ENCODE measurements at regions not wholly inside any gene's neighbourhood (a gene's known extent, or its start where the extent isn't known, plus 50 kb on each side); places are given as distances from the start of the nearest gene placed in this dataset.

DNA sequence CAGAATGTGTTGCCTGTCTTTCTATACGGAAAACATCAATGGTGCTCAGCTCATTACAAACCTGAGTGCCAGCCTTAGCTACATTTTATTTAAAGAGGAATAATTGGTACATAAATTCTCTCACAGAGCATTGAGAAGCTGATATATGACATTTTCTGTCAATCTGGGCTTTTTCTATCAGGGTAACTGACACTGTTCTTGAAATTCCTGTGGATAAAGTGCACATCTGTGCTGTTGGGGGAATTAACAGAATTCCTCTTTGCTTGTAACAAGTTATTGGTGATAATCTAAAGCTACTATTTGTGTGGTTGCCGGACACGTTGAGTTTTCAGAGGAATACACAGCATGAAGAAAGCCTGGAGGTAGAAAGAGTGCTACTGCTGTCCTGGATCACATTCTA is 668.6 kb downstream of the SORCS1 start:
- no TSS peak for BruUV-seq (replicated peaks)
- H3K18ac ChIP-seq (ENCODE audit: low read depth, low read length), result no peak overlapping the region
- WGBS, 2 experiments (ENCODE audit: extremely low coverage in 2 of 2, insufficient read length in 1 of 2), result no CpG with 5 or more reads among the region's 3 CpGs
- no peak overlapping the region for H2AK9ac ChIP-seq (replicated peaks; ENCODE audit: low read depth, low read length, poor library complexity)
- DNase-seq (no peak), ATAC-seq (ENCODE audit: low read depth) (no peak)
- H2BK15ac ChIP-seq (ENCODE audit: low read depth, low read length), result no peak overlapping the region
- peaks cover 5% of the 10 kb centered on the region; the same call in 1 of the 2 replicates for H3K9me3 ChIP-seq (ENCODE audit: control insufficient read depth, insufficient read depth, low read length)
- intact Hi-C loops (cut with micrococcal nuclease), result no loop called here
- no peaks in the 10 kb centered on the region for H3K79me1 ChIP-seq (ENCODE audit: low read depth in 1 of 2, low read length in 2 of 2)
- H4K8ac ChIP-seq (ENCODE audit: low read depth in 2 of 2, low read length in 2 of 2), result no peak overlapping the region
- no peak overlapping the region for H3K4me3 ChIP-seq (ENCODE audit: insufficient read depth, low read depth, low read length)
- ChIA-PET POLR2A (ENCODE audit: unreplicated experiment) (no interaction called here), CTCF (no interaction called here)
- no peaks in the 10 kb centered on the region for H3K4me1 ChIP-seq (ENCODE audit: control insufficient read depth, insufficient read depth, low read length)
- H2BK20ac ChIP-seq (ENCODE audit: low read depth, low read length), result no peak overlapping the region
- no peak for TF ChIP-seq MAZ (IDR thresholded peaks at IDR 0.05; ENCODE audit: borderline replicate concordance, low read depth, low read length)
- TF ChIP-seq RCOR1 (IDR thresholded peaks at IDR 0.05; ENCODE audit: insufficient replicate concordance, low read length), result no peak
- TF ChIP-seq MAFK (IDR thresholded peaks at IDR 0.05; ENCODE audit: low read depth, low read length), result no peak
- TF ChIP-seq CHD1 (IDR thresholded peaks at IDR 0.05; ENCODE audit: low read depth, low read length), result no peak
- TF ChIP-seq, protein P1, sequence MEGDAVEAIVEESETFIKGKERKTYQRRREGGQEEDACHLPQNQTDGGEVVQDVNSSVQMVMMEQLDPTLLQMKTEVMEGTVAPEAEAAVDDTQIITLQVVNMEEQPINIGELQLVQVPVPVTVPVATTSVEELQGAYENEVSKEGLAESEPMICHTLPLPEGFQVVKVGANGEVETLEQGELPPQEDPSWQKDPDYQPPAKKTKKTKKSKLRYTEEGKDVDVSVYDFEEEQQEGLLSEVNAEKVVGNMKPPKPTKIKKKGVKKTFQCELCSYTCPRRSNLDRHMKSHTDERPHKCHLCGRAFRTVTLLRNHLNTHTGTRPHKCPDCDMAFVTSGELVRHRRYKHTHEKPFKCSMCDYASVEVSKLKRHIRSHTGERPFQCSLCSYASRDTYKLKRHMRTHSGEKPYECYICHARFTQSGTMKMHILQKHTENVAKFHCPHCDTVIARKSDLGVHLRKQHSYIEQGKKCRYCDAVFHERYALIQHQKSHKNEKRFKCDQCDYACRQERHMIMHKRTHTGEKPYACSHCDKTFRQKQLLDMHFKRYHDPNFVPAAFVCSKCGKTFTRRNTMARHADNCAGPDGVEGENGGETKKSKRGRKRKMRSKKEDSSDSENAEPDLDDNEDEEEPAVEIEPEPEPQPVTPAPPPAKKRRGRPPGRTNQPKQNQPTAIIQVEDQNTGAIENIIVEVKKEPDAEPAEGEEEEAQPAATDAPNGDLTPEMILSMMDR (conservative IDR thresholded peaks at IDR 0.05; ENCODE audit: low read depth, low read length), result no peak
- no peak for TF ChIP-seq POLR2A (IDR thresholded peaks at IDR 0.05; ENCODE audit: low read depth, low read length)
- no peak for TF ChIP-seq RAD21 (IDR thresholded peaks at IDR 0.05; ENCODE audit: low read length)
- TF ChIP-seq, protein P2, sequence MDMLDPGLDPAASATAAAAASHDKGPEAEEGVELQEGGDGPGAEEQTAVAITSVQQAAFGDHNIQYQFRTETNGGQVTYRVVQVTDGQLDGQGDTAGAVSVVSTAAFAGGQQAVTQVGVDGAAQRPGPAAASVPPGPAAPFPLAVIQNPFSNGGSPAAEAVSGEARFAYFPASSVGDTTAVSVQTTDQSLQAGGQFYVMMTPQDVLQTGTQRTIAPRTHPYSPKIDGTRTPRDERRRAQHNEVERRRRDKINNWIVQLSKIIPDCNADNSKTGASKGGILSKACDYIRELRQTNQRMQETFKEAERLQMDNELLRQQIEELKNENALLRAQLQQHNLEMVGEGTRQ (IDR thresholded peaks at IDR 0.05; ENCODE audit: low read depth, low read length), result no peak
- TF ChIP-seq FOS (IDR thresholded peaks at IDR 0.05; ENCODE audit: low read depth, low read length), result no peak
- TF ChIP-seq CEBPB (IDR thresholded peaks at IDR 0.05; ENCODE audit: low read depth, low read length), result no peak
- no peak for TF ChIP-seq MXI1 (IDR thresholded peaks at IDR 0.05; ENCODE audit: borderline replicate concordance, low read depth, low read length)
- TF ChIP-seq RFX5 (IDR thresholded peaks at IDR 0.05; ENCODE audit: low read depth, low read length), result no peak
- no peak for TF ChIP-seq SMC3 (IDR thresholded peaks at IDR 0.05; ENCODE audit: low read depth, low read length)
- TF ChIP-seq, protein P3, sequence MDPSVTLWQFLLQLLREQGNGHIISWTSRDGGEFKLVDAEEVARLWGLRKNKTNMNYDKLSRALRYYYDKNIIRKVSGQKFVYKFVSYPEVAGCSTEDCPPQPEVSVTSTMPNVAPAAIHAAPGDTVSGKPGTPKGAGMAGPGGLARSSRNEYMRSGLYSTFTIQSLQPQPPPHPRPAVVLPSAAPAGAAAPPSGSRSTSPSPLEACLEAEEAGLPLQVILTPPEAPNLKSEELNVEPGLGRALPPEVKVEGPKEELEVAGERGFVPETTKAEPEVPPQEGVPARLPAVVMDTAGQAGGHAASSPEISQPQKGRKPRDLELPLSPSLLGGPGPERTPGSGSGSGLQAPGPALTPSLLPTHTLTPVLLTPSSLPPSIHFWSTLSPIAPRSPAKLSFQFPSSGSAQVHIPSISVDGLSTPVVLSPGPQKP (IDR thresholded peaks at IDR 0.05; ENCODE audit: borderline replicate concordance, low read depth, low read length), result no peak
- no peak for TF ChIP-seq BHLHE40 (IDR thresholded peaks at IDR 0.05; ENCODE audit: low read depth, low read length)
- no peak for TF ChIP-seq NFE2L2 (IDR thresholded peaks at IDR 0.05; ENCODE audit: low read depth, low read length)
- H3K14ac ChIP-seq (replicated peaks; ENCODE audit: low read depth, low read length), result no peak overlapping the region
- no peak overlapping the region for H2AFZ ChIP-seq (replicated peaks; ENCODE audit: low read length, poor library complexity)
- H3K9me1 ChIP-seq (ENCODE audit: insufficient read depth, low read length), result no peaks in the 10 kb centered on the region
- H4K20me1 ChIP-seq (ENCODE audit: insufficient read depth, low read length), result no peaks in the 10 kb centered on the region
- H3K9ac ChIP-seq (ENCODE audit: low read depth, low read length), result no peak overlapping the region
- no peak overlapping the region for H3K4me2 ChIP-seq (ENCODE audit: low read depth, low read length)
- no peak overlapping the region for H2BK120ac ChIP-seq (ENCODE audit: low read depth, low read length)
- no peaks in the 10 kb centered on the region for H3K27me3 ChIP-seq (ENCODE audit: control insufficient read depth, insufficient read depth, low read length)
- H3K23ac ChIP-seq (ENCODE audit: low read depth, low read length), result no peak overlapping the region
- no peak overlapping the region for H4K91ac ChIP-seq (ENCODE audit: insufficient read depth, low read depth, low read length)
- H4K5ac ChIP-seq (ENCODE audit: low read depth, low read length), result no peak overlapping the region
- H3K36me3 ChIP-seq (ENCODE audit: control insufficient read depth, insufficient read depth, low read length), result no peaks in the 10 kb centered on the region
- H3K56ac ChIP-seq (ENCODE audit: extremely low read depth, insufficient read depth, low read length), result no peak overlapping the region
- in situ Hi-C loops (cut with MboI; ENCODE audit: low sequenced_read_pairs), result no loop called here
- no peak overlapping the region for H3K27ac ChIP-seq (ENCODE audit: insufficient read depth, low read length)
- H3K4ac ChIP-seq (ENCODE audit: low read depth, low read length), result no peak overlapping the region
- dilution Hi-C loops (cut with HindIII; ENCODE audit: low sequenced_read_pairs, unreplicated experiment), result no loop called here
- H2BK5ac ChIP-seq (ENCODE audit: low read depth, low read length, poor library complexity, severe bottlenecking), result no peak overlapping the region
- no peak overlapping the region for H2AK5ac ChIP-seq (ENCODE audit: low read depth, low read length)
